HCT116 (cell line): ENCODE measurements at regions not wholly inside any gene's neighbourhood (a gene's known extent, or its start where the extent isn't known, plus 50 kb on each side); places are given as distances from the start of the nearest gene placed in this dataset.

Experiments used
- ATAC-seq: fragments of 200-7000 bp; cut with Tn5 transposase; 2 replicates; pipeline ENCODE4 v1.9.1; 2020; ENCODE audit warnings: mild to moderate bottlenecking, moderate library complexity
- BruUV-seq: library from RNA; stranded (reverse); fragments of 400-500 nt; replicated peaks from 2 replicates; lab custom pipeline; 2021; lab: Mats Ljungman, UMichigan
- CTCF ChIA-PET: fragments of 300-600 bp; sonication (Branson Sonifier 250); formaldehyde crosslinking; loops from one replicate; lab custom pipeline; 2021; ENCODE audit warnings: antibody characterized with exemption; lab: Charles Lee
- POLR2A ChIA-PET: fragments of 300-600, 350-600 bp; sonication (Branson Sonifier 250); formaldehyde crosslinking; loops from one replicate; lab custom pipeline; 2021; ENCODE audit warnings: antibody characterized with exemption; lab: Charles Lee
- RAD21 ChIA-PET, 2 experiments: fragments of 300-600 bp; sonication (Branson Sonifier 250); formaldehyde crosslinking; loops; one replicate each; lab custom pipeline; 2023; ENCODE audit warnings: low total read pairs in 2 of 2; ENCODE audit not compliant: uncharacterized antibody in 2 of 2, unreplicated experiment in 2 of 2, low non-redundant PET in 1 of 2; lab: Charles Lee
- DNase-seq: peaks from one replicate; pipeline ENCODE4 v3.0.0-alpha.2; 2010; ENCODE audit warnings: low read depth, low spot score
- H2AFZ ChIP-seq: fragments of 200-600 bp; shearing (Covaris generic), sonication (generic); 2 replicates; pipeline ENCODE4 v1.6.1; 2017; ENCODE audit warnings: low read depth, mixed run types, mixed read lengths, antibody characterized with exemption, low read length; ENCODE audit not compliant: poor library complexity, severe bottlenecking
- H3K27ac ChIP-seq: 2 replicates; pipeline ENCODE4 v1.5.1; 2012; ENCODE audit warnings: low read depth, low read length
- H3K27me3 ChIP-seq: fragments of 200-600 bp; sonication (generic); 2 replicates; pipeline ENCODE4 v1.6.1; 2016; ENCODE audit warnings: mixed run types, low read length, mixed read lengths; ENCODE audit not compliant: insufficient read depth
- H3K36me3 ChIP-seq, 2 experiments: fragments of 200-500 bp in 1 of 2; fragments of 200-600 bp in 1 of 2; sonication (Bioruptor generic) in 1 of 2; sonication (generic) in 1 of 2; 2 replicates each; pipeline versions ENCODE4 v1.5.1 to v1.6.1; 2014 to 2016; ENCODE audit warnings: low read length in 2 of 2, inconsistent platforms in 1 of 2, mixed read lengths in 1 of 2, mixed run types in 1 of 2; ENCODE audit not compliant: insufficient read depth in 2 of 2, control insufficient read depth in 1 of 2
- H3K4me1 ChIP-seq, 2 experiments: fragments of 200-600 bp in 1 of 2; sonication (generic) in 1 of 2; 2 replicates each; pipeline versions ENCODE4 v1.5.1 to v1.6.1; 2012 to 2017; ENCODE audit warnings: low read length in 2 of 2, inconsistent platforms in 1 of 2, mild to moderate bottlenecking in 1 of 2, mixed read lengths in 1 of 2, mixed run types in 1 of 2, moderate library complexity in 1 of 2; ENCODE audit not compliant: insufficient read depth in 2 of 2, control insufficient read depth in 1 of 2
- H3K4me2 ChIP-seq: fragments of 200-600 bp; sonication (generic); 2 replicates; pipeline ENCODE4 v1.6.1; 2017; ENCODE audit warnings: mixed run types, low read length, mixed read lengths
- H3K4me3 ChIP-seq, 2 experiments: fragments of 200-600 bp in 1 of 2; sonication (generic) in 1 of 2; replicated peaks in 1 of 2; 2 replicates each; pipeline ENCODE4 v1.5.1; 2011 to 2016; ENCODE audit warnings: low read length in 2 of 2, control low read depth in 1 of 2, low read depth in 1 of 2, mild to moderate bottlenecking in 1 of 2, mixed read lengths in 1 of 2, mixed run types in 1 of 2
- H3K79me2 ChIP-seq: fragments of 200-600 bp; sonication (generic); 2 replicates; pipeline ENCODE4 v1.6.1; 2017; ENCODE audit warnings: mild to moderate bottlenecking, mixed run types, low read length, moderate library complexity, mixed read lengths; ENCODE audit not compliant: insufficient read depth
- H3K9ac ChIP-seq: fragments of 200-600 bp; sonication (generic); 2 replicates; pipeline ENCODE4 v1.6.1; 2016; ENCODE audit warnings: low read length, mixed read lengths
- H3K9me2 ChIP-seq: fragments of 200-600 bp; sonication (generic), shearing (Covaris generic); 2 replicates; pipeline ENCODE4 v1.6.1; 2017; ENCODE audit warnings: mixed run types, mild to moderate bottlenecking, moderate library complexity; ENCODE audit not compliant: insufficient read depth
- H3K9me3 ChIP-seq, 2 experiments: fragments of 200-500 bp in 1 of 2; fragments of 200-600 bp in 1 of 2; sonication (Bioruptor generic) in 1 of 2; sonication (generic) in 1 of 2; 2 replicates each; pipeline ENCODE4 v1.6.1; 2014 to 2017; ENCODE audit warnings: low read length in 2 of 2, mixed read lengths in 2 of 2, inconsistent platforms in 1 of 2, low read depth in 1 of 2, mild to moderate bottlenecking in 1 of 2, mixed run types in 1 of 2, moderate library complexity in 1 of 2; ENCODE audit not compliant: control insufficient read depth in 1 of 2, insufficient read depth in 1 of 2
- H4K20me1 ChIP-seq: fragments of 200-600 bp; sonication (generic), shearing (Covaris generic); 2 replicates; pipeline ENCODE4 v1.6.1; 2017; ENCODE audit warnings: mixed run types, mild to moderate bottlenecking, moderate library complexity; ENCODE audit not compliant: insufficient read depth
- ATF3 ChIP-seq: IDR thresholded peaks from 2 replicates; pipeline ENCODE4 v1.6.1; 2012
- CBX3 ChIP-seq: IDR thresholded peaks from 2 replicates; pipeline ENCODE4 v1.6.1; 2012; ENCODE audit warnings: low read depth
- CEBPB ChIP-seq: IDR thresholded peaks from 2 replicates; pipeline ENCODE4 v1.6.1; 2012; ENCODE audit warnings: low read depth
- CTCF ChIP-seq, 3 experiments: fragments of 200-600 bp in 1 of 3; sonication (generic) in 1 of 3; IDR thresholded peaks in 2 of 3; conservative IDR thresholded peaks in 1 of 3; 2 replicates each; pipeline ENCODE4 v1.5.1; 2012 to 2017; ENCODE audit warnings: low read depth in 2 of 3, low read length in 2 of 3, antibody characterized with exemption in 1 of 3, borderline replicate concordance in 1 of 3, control low read depth in 1 of 3, mild to moderate bottlenecking in 1 of 3, mixed read lengths in 1 of 3, mixed run types in 1 of 3, moderate library complexity in 1 of 3; ENCODE audit not compliant: insufficient read depth in 1 of 3
- EGR1 ChIP-seq: IDR thresholded peaks from 2 replicates; pipeline ENCODE4 v1.6.1; 2012; ENCODE audit warnings: low read depth
- ELF1 ChIP-seq: IDR thresholded peaks from 2 replicates; pipeline ENCODE4 v1.6.1; 2012; ENCODE audit warnings: low read depth, borderline replicate concordance
- EZH2 ChIP-seq: fragments of 200-600 bp; sonication (generic); IDR thresholded peaks from 2 replicates; pipeline ENCODE4 v1.6.1; 2017; ENCODE audit warnings: antibody characterized with exemption, mixed run types
- EZH2phosphoT487 ChIP-seq: fragments of 200-600 bp; IDR thresholded peaks from 2 replicates; pipeline ENCODE4 v1.6.1; 2018; ENCODE audit warnings: antibody characterized with exemption, borderline replicate concordance
- FOSL1 ChIP-seq: IDR thresholded peaks from 2 replicates; pipeline ENCODE4 v1.6.1; 2012; ENCODE audit warnings: low read depth
- JUND ChIP-seq: IDR thresholded peaks from 2 replicates; pipeline ENCODE4 v1.6.1; 2012
- REST ChIP-seq: IDR thresholded peaks from 2 replicates; pipeline ENCODE4 v1.6.1; 2012; ENCODE audit warnings: low read depth
- SIN3A ChIP-seq: IDR thresholded peaks from 2 replicates; pipeline ENCODE4 v1.6.1; 2012; ENCODE audit warnings: low read depth
- YY1 ChIP-seq: IDR thresholded peaks from 2 replicates; pipeline ENCODE4 v1.6.1; 2011; ENCODE audit warnings: low read length, low read depth, moderate library complexity, mild to moderate bottlenecking; ENCODE audit not compliant: insufficient replicate concordance; ENCODE audit errors: extremely low read depth
- ZFX ChIP-seq: fragments of 450-650 bp; IDR thresholded peaks from 2 replicates; pipeline ENCODE4 v1.6.1; 2017
- ZNF274 ChIP-seq: fragments of 200-500 bp; sonication (Bioruptor generic); IDR thresholded peaks from 2 replicates; pipeline ENCODE4 v1.6.1; 2014; ENCODE audit warnings: mild to moderate bottlenecking, low read depth, low read length, inconsistent platforms
- intact Hi-C: fragments of 100-400 bp; cut with micrococcal nuclease; formaldehyde crosslinking; loops from 2 replicates; pipeline ENCODE4 v1.10.0; 2022

GRCh38 chr3:176595307-176595706, 602.0 kb downstream of the TBL1XR1 start (continued):
- TF ChIP-seq REST (no peak), EZH2phosphoT487 (no peak)

GRCh38 chr3:176590722-176591121, 606.6 kb downstream of the TBL1XR1 start:
- Histone ChIP-seq H3K36me3 (no peaks in the 10 kb centered on the region), H3K27ac (no peak overlapping the region), H3K27me3 (no peaks in the 10 kb centered on the region), H3K4me3 (no peak overlapping the region), H3K4me2 (no peak overlapping the region), H2AFZ (no peak overlapping the region), H3K79me2 (no peaks in the 10 kb centered on the region), H3K9me2 (no peaks in the 10 kb centered on the region), H3K4me1 (no peaks in the 10 kb centered on the region), H3K9ac (no peak overlapping the region), H3K9me3 (no peaks in the 10 kb centered on the region), H4K20me1 (no peaks in the 10 kb centered on the region)
- no peak for ATAC-seq
- ChIA-PET POLR2A (no interaction called here), CTCF (no interaction called here), RAD21 (no interaction called here)
- no peak for DNase-seq
- no TSS peak for BruUV-seq
- intact Hi-C loops = no loop called here
- TF ChIP-seq ELF1 (no peak), CTCF (IDR thresholded peaks at IDR 0.05 in 2 of 3, conservative IDR thresholded peaks at IDR 0.05 in 1 of 3; ENCODE audit: borderline replicate concordance in 1 of 3, insufficient read depth in 1 of 3, low read depth in 2 of 3, low read length in 2 of 3) (no peak), EGR1 (no peak), CBX3 (no peak), ATF3 (no peak), FOSL1 (no peak), ZFX (no peak), YY1 (no peak), CEBPB (no peak), ZNF274 (no peak), SIN3A (no peak), REST (no peak), EZH2phosphoT487 (no peak), JUND (no peak), EZH2 (no peak)
